ENCODE measurements at regions not wholly inside any gene's neighbourhood (a gene's known extent, or its start where the extent isn't known, plus 50 kb on each side); places are given as distances from the start of the nearest gene placed in this dataset.

- Histone ChIP-seq H3K4me1 (ENCODE audit: insufficient read depth) (no peaks in the 10 kb centered on the region), H3K79me2 (no peaks in the 10 kb centered on the region), H3K4me2 (no peak overlapping the region), H3K4me3 (no peak overlapping the region), H3K9me2 (replicated peaks; ENCODE audit: insufficient read depth) (no peaks in the 10 kb centered on the region), H2AFZ (no peak overlapping the region), H3K9me3 (ENCODE audit: low read depth) (no peaks in the 10 kb centered on the region), H3K27me3 (no peaks in the 10 kb centered on the region), H3K36me3 (replicated peaks; ENCODE audit: insufficient read depth, low read depth) (no peaks in the 10 kb centered on the region), H3K27ac (no peak overlapping the region), H4K20me1 (ENCODE audit: insufficient read depth, poor library complexity, severe bottlenecking) (no peaks in the 10 kb centered on the region)
- no peak for DNase-seq (ENCODE audit: low spot score)
- no peak for TF ChIP-seq CTCF (IDR thresholded peaks at IDR 0.05; ENCODE audit: poor library complexity)
- no peak for TF ChIP-seq EZH2 (IDR thresholded peaks at IDR 0.05; ENCODE audit: borderline replicate concordance)
- TF ChIP-seq EZH2phosphoT487 (IDR thresholded peaks at IDR 0.05; ENCODE audit: low read depth, severe bottlenecking, unreplicated experiment), result no peak
- 90% methylated on average over 17 of the region's 17 CpGs for WGBS (ENCODE audit: low lambda C conversion rate, missing lambda C conversion rate)
These were observed 443.9 kb downstream of the TMEM114 start for GRCh38 chr16:8146256-8147012.

GRCh38 chr16:8138666-8139065 lies 451.6 kb downstream of the TMEM114 start:
- H3K27me3 ChIP-seq, result no peaks in the 10 kb centered on the region
- 100% methylated on average over 1 of the region's 1 CpG for WGBS (ENCODE audit: low lambda C conversion rate, missing lambda C conversion rate)
- H2AFZ ChIP-seq, result no peak overlapping the region
- no peaks in the 10 kb centered on the region for H3K9me2 ChIP-seq (replicated peaks; ENCODE audit: insufficient read depth)
- no peak overlapping the region for H3K4me3 ChIP-seq
- H3K27ac ChIP-seq, result no peak overlapping the region
- H3K79me2 ChIP-seq, result no peaks in the 10 kb centered on the region
- DNase-seq (ENCODE audit: low spot score), result no peak
- no peaks in the 10 kb centered on the region for H3K36me3 ChIP-seq (replicated peaks; ENCODE audit: insufficient read depth, low read depth)
- H3K4me2 ChIP-seq, result no peak overlapping the region
- H4K20me1 ChIP-seq (ENCODE audit: insufficient read depth, poor library complexity, severe bottlenecking), result no peaks in the 10 kb centered on the region
- H3K9me3 ChIP-seq (ENCODE audit: low read depth), result no peaks in the 10 kb centered on the region
- H3K4me1 ChIP-seq (ENCODE audit: insufficient read depth), result no peaks in the 10 kb centered on the region
- TF ChIP-seq EZH2 (IDR thresholded peaks at IDR 0.05; ENCODE audit: borderline replicate concordance) (no peak), CTCF (IDR thresholded peaks at IDR 0.05; ENCODE audit: poor library complexity) (no peak), EZH2phosphoT487 (IDR thresholded peaks at IDR 0.05; ENCODE audit: low read depth, severe bottlenecking, unreplicated experiment) (no peak)

- H3K27ac ChIP-seq, result no peak overlapping the region
- H3K9me3 ChIP-seq (ENCODE audit: low read depth), result no peaks in the 10 kb centered on the region
- H4K20me1 ChIP-seq (ENCODE audit: insufficient read depth, poor library complexity, severe bottlenecking), result no peaks in the 10 kb centered on the region
- no peaks in the 10 kb centered on the region for H3K36me3 ChIP-seq (replicated peaks; ENCODE audit: insufficient read depth, low read depth)
- TF ChIP-seq CTCF (IDR thresholded peaks at IDR 0.05; ENCODE audit: poor library complexity) (no peak), EZH2phosphoT487 (IDR thresholded peaks at IDR 0.05; ENCODE audit: low read depth, severe bottlenecking, unreplicated experiment) (no peak), EZH2 (IDR thresholded peaks at IDR 0.05; ENCODE audit: borderline replicate concordance) (no peak)
- no peaks in the 10 kb centered on the region for H3K9me2 ChIP-seq (replicated peaks; ENCODE audit: insufficient read depth)
- H3K4me1 ChIP-seq (ENCODE audit: insufficient read depth), result no peaks in the 10 kb centered on the region
- no peak overlapping the region for H3K4me2 ChIP-seq
- no peak for DNase-seq (ENCODE audit: low spot score)
- no peaks in the 10 kb centered on the region for H3K79me2 ChIP-seq
- no peak overlapping the region for H2AFZ ChIP-seq
- H3K27me3 ChIP-seq, result no peaks in the 10 kb centered on the region
- 65% methylated on average over 8 of the region's 8 CpGs for WGBS (ENCODE audit: low lambda C conversion rate, missing lambda C conversion rate)
- H3K4me3 ChIP-seq, result no peak overlapping the region
These were observed 452.7 kb downstream of the TMEM114 start for GRCh38 chr16:8137606-8138005.
